Kidney (tissue), 13 donors: ENCODE measurements at regions not wholly inside any gene's neighbourhood (a gene's known extent, or its start where the extent isn't known, plus 50 kb on each side); places are given as distances from the start of the nearest gene placed in this dataset.

ENCODE experiments used
- DNase-seq, 5 donors: peaks; one replicate each; pipeline ENCODE4 v3.0.0-alpha.2; 2013 to 2020
- FAIRE-seq: peaks from 2 replicates; lab custom pipeline; 2012; peaks lifted over from hg19 to GRCh38; lab: Jason Lieb, UNC
- H3K27ac ChIP-seq, 2 donors: one replicate each; pipeline ENCODE4 v1.7.0; 2013; ENCODE audit warnings: low read depth in 2 of 2, low read length in 2 of 2, inconsistent platforms in 1 of 2
- H3K27me3 ChIP-seq: one replicate; pipeline ENCODE4 v1.7.1; 2013; ENCODE audit warnings: low read length, inconsistent platforms; ENCODE audit not compliant: control insufficient read depth, insufficient read depth
- H3K36me3 ChIP-seq, 3 donors: one replicate each; pipeline versions ENCODE4 v1.7.0 to v1.7.1; 2013; ENCODE audit warnings: low read length in 3 of 3, control low read depth in 1 of 3, inconsistent platforms in 1 of 3; ENCODE audit not compliant: insufficient read depth in 3 of 3, control insufficient read depth in 2 of 3
- H3K4me1 ChIP-seq, 3 donors: one replicate each; pipeline versions ENCODE4 v1.7.0 to v1.7.1; 2013; ENCODE audit warnings: low read length in 3 of 3, inconsistent platforms in 1 of 3, low read depth in 1 of 3; ENCODE audit not compliant: control insufficient read depth in 2 of 3, insufficient read depth in 2 of 3
- H3K4me3 ChIP-seq, 3 donors: one replicate each; pipeline versions ENCODE4 v1.7.0 to v1.8.1; 2013; ENCODE audit warnings: low read length in 3 of 3, control low read depth in 1 of 3, inconsistent platforms in 1 of 3
- H3K9ac ChIP-seq, 3 donors: one replicate each; pipeline versions ENCODE4 v1.7.0 to v1.7.1; 2013; ENCODE audit warnings: low read length in 3 of 3, control low read depth in 1 of 3, inconsistent platforms in 1 of 3
- H3K9me3 ChIP-seq, 3 donors: one replicate each; pipeline versions ENCODE4 v1.7.0 to v1.7.1; 2013; ENCODE audit warnings: low read length in 3 of 3, control low read depth in 1 of 3, inconsistent platforms in 1 of 3; ENCODE audit not compliant: control insufficient read depth in 2 of 3, insufficient read depth in 1 of 3
- CTCF ChIP-seq: IDR thresholded peaks from 3 replicates; pipeline ENCODE4 v1.5.1; 2012; ENCODE audit warnings: mild to moderate bottlenecking, moderate library complexity, borderline replicate concordance; ENCODE audit not compliant: insufficient read depth; ENCODE audit errors: extremely low read depth
- intact Hi-C: fragments of 100-400 bp; cut with DNase I; formaldehyde crosslinking; loops from one replicate; pipeline ENCODE4 v1.11.1; 2022
- donor health status: control.
- donor health status: control.
- donor health status: control.
- donor health status: control.
- donor health status: control.
- donor health status: DM: yes; HTN: yes; CAD: no.
- donor health status: Normal renal cell carcinoma (clear cell type).

GRCh38 chr20:51968151-51968550, 165.8 kb upstream of the SALL4 start:
- H3K9me3 ChIP-seq, result no peaks in the 10 kb centered on the region
- no peaks in the 10 kb centered on the region for H3K4me1 ChIP-seq
- H3K27ac ChIP-seq, result no peak overlapping the region
- H3K4me3 ChIP-seq, result no peak overlapping the region
- no peak for DNase-seq
- no peak for TF ChIP-seq CTCF
- FAIRE-seq, result no peak
- no peak overlapping the region for H3K9ac ChIP-seq
- H3K36me3 ChIP-seq, result no peaks in the 10 kb centered on the region
- intact Hi-C loops, result no loop called here
- no peaks in the 10 kb centered on the region for H3K27me3 ChIP-seq

GRCh38 chr20:51966296-51966971, 164.1 kb upstream of the SALL4 start:
- Histone ChIP-seq H3K4me1 (no peaks in the 10 kb centered on the region), H3K36me3 (no peaks in the 10 kb centered on the region), H3K27me3 (no peaks in the 10 kb centered on the region), H3K4me3 (no peak overlapping the region), H3K9me3 (no peaks in the 10 kb centered on the region), H3K9ac (no peak overlapping the region), H3K27ac (no peak overlapping the region)
- FAIRE-seq (no peak), DNase-seq (peak in 4 of 5 donors; percentile 53 to 85 (median 67))
- intact Hi-C loops, result no loop called here
- peak; percentile 28 for TF ChIP-seq CTCF

- intact Hi-C loops, result no loop called here
- TF ChIP-seq CTCF, result no peak
- Histone ChIP-seq H3K4me1 (no peaks in the 10 kb centered on the region), H3K36me3 (no peaks in the 10 kb centered on the region), H3K27me3 (no peaks in the 10 kb centered on the region), H3K9ac (peak overlapping the region in 1 of 3 donors; percentile 10), H3K4me3 (peak overlapping the region in 1 of 3 donors; percentile 21), H3K27ac (no peak overlapping the region), H3K9me3 (no peaks in the 10 kb centered on the region)
- DNase-seq (peak in 2 of 5 donors; percentile 47 to 53), FAIRE-seq (no peak)
These were observed 159.8 kb upstream of the SALL4 start for GRCh38 chr20:51961964-51962761.
